ENCODE measurements at regions not wholly inside any gene's neighbourhood (a gene's known extent, or its start where the extent isn't known, plus 50 kb on each side); places are given as distances from the start of the nearest gene placed in this dataset.

- TF ChIP-seq, protein P1, sequence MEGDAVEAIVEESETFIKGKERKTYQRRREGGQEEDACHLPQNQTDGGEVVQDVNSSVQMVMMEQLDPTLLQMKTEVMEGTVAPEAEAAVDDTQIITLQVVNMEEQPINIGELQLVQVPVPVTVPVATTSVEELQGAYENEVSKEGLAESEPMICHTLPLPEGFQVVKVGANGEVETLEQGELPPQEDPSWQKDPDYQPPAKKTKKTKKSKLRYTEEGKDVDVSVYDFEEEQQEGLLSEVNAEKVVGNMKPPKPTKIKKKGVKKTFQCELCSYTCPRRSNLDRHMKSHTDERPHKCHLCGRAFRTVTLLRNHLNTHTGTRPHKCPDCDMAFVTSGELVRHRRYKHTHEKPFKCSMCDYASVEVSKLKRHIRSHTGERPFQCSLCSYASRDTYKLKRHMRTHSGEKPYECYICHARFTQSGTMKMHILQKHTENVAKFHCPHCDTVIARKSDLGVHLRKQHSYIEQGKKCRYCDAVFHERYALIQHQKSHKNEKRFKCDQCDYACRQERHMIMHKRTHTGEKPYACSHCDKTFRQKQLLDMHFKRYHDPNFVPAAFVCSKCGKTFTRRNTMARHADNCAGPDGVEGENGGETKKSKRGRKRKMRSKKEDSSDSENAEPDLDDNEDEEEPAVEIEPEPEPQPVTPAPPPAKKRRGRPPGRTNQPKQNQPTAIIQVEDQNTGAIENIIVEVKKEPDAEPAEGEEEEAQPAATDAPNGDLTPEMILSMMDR (IDR thresholded peaks at IDR 0.05), result no peak
- no peak for TF ChIP-seq POLR2A (IDR thresholded peaks at IDR 0.05)
Observed at GRCh38 chr21:38202811-38203210, 54.0 kb upstream of the KCNJ15 start.
